ENCODE measurements at regions not wholly inside any gene's neighbourhood (a gene's known extent, or its start where the extent isn't known, plus 50 kb on each side); places are given as distances from the start of the nearest gene placed in this dataset.

DNA sequence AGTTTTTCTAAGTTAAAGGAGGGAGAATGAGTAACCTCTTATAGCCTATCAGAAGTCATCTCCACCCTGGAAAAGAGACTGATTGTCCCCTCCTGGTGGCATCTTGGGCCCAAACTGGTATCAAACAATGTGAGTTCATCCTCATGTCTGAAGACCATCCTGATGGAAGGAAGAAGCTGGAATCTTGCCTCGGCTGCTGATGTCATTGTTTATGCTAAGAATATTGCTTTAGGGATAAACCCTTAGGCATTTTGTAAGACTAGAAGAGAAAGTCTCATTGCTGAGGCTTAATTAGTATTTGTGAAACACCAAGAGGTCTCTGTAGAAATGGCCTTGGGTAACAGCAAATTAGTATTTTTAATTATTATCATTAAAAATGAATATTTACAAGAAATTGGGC, 65.7 kb upstream of the KCNN2 start:
- DNase-seq: no peak

- no peak for DNase-seq
These were observed 64.0 kb upstream of the KCNN2 start for GRCh38 chr5:114297915-114298314.

- no peak for DNase-seq
These were observed 56.3 kb upstream of the KCNN2 start for GRCh38 chr5:114305402-114306207.

- DNase-seq: no peak
These were observed 53.9 kb upstream of the KCNN2 start for GRCh38 chr5:114308017-114308416.

GRCh38 chr5:114308508-114308907, 53.4 kb upstream of the KCNN2 start:
- no peak for DNase-seq

DNA sequence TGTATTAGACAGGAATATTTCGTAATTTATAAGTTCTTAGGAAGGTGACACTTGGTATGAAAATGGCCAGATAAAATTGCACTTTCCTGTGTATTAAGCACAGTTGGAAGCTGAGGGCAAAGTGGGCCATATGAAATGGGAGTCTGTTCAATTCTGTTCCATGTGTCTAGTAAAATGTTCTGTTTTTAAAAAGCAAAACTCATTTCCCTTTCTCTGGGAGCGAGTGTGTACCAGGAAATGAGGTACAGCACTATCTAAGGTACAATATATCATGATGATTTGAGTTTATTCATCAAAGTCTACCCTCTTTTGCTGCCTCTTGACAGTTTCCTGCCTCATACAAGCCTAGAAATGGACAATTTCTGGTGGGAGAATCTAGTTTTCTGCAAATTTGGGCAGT, 51.2 kb upstream of the KCNN2 start:
- no peak for DNase-seq

GRCh38 chr5:114311281-114311680, 50.6 kb upstream of the KCNN2 start:
- DNase-seq: no peak

- no peak for DNase-seq
These were observed 49.9 kb upstream of the KCNN2 start for GRCh38 chr5:114311968-114312367.
